B cell (primary cell): ENCODE measurements at regions not wholly inside any gene's neighbourhood (a gene's known extent, or its start where the extent isn't known, plus 50 kb on each side); places are given as distances from the start of the nearest gene placed in this dataset.
"Not testable (repeated sequence)": the region's sequence is repeated elsewhere in the genome, so short reads cannot be mapped to it uniquely, and the experiment has no call there.

Experiments used
- ATAC-seq: fragments of 200-7000 bp; cut with Tn5 transposase; one replicate; pipeline ENCODE4 v1.10.0; 2021; ENCODE audit warnings: low read depth, mild to moderate bottlenecking, moderate number of reproducible peaks, moderate library complexity
- CTCF ChIA-PET: fragments of 350-600 bp; sonication (Branson Sonifier 250); formaldehyde crosslinking; loops from one replicate; lab custom pipeline; 2021; ENCODE audit warnings: antibody characterized with exemption, inconsistent platforms; lab: Charles Lee
- POLR2A ChIA-PET: fragments of 350-600 bp; sonication (Branson Sonifier 250); formaldehyde crosslinking; loops from one replicate; lab custom pipeline; 2021; ENCODE audit warnings: antibody characterized with exemption; lab: Charles Lee
- DNase-seq: peaks from one replicate; pipeline ENCODE4 v3.0.0; 2013
- H2AFZ ChIP-seq: 2 replicates; pipeline ENCODE4 v1.6.1; 2012; ENCODE audit warnings: mild to moderate bottlenecking, low read depth, low read length; ENCODE audit not compliant: insufficient read depth, poor library complexity, severe bottlenecking
- H3K27ac ChIP-seq, 2 donors: 1 replicate in 1 of 2; 2 replicates in 1 of 2; pipeline ENCODE4 v1.5.1; 2012 to 2013; ENCODE audit warnings: low read length in 2 of 2, mild to moderate bottlenecking in 2 of 2, moderate library complexity in 1 of 2
- H3K27me3 ChIP-seq, 4 experiments: fragments of 200-600 bp in 1 of 4; sonication (generic) in 1 of 4; replicated peaks in 1 of 4; 1 replicate in 2 of 4; 2 replicates in 2 of 4; pipeline versions ENCODE4 v1.6.1 to v1.7.0; 2013 to 2016; ENCODE audit warnings: low read length in 3 of 4, mild to moderate bottlenecking in 2 of 4, mixed read lengths in 1 of 4, moderate library complexity in 1 of 4; ENCODE audit not compliant: insufficient read depth in 4 of 4, control insufficient read depth in 3 of 4; ENCODE audit errors: control extremely low read depth in 1 of 4
- H3K36me3 ChIP-seq, 2 experiments: replicated peaks in 1 of 2; 1 replicate in 1 of 2; 2 replicates in 1 of 2; pipeline versions ENCODE4 v1.6.1 to v1.7.1; 2013; ENCODE audit warnings: low read length in 1 of 2; ENCODE audit not compliant: insufficient read depth in 2 of 2, control insufficient read depth in 1 of 2; ENCODE audit errors: control extremely low read depth in 1 of 2, extremely low read depth in 1 of 2
- H3K4me1 ChIP-seq, 2 donors: fragments of 200-600 bp in 1 of 2; sonication (generic) in 1 of 2; 1 replicate in 1 of 2; 2 replicates in 1 of 2; pipeline versions ENCODE4 v1.5.1 to v1.6.1; 2013 to 2017; ENCODE audit warnings: low read length in 2 of 2; ENCODE audit not compliant: control insufficient read depth in 2 of 2, insufficient read depth in 2 of 2
- H3K4me2 ChIP-seq: replicated peaks from 2 replicates; pipeline ENCODE3; 2012; ENCODE audit warnings: mild to moderate bottlenecking, low read depth, low read length; ENCODE audit not compliant: poor library complexity, severe bottlenecking
- H3K4me3 ChIP-seq, 5 experiments: fragments of 200-600 bp in 1 of 5; sonication (generic) in 1 of 5; 1 replicate in 3 of 5; 2 replicates in 2 of 5; pipeline versions ENCODE4 v1.5.1 to v1.7.0; 2011 to 2016; ENCODE audit warnings: low read length in 4 of 5, mild to moderate bottlenecking in 4 of 5, low read depth in 2 of 5, control low read depth in 1 of 5, moderate library complexity in 1 of 5; ENCODE audit not compliant: insufficient read depth in 1 of 5; ENCODE audit errors: control extremely low read depth in 1 of 5, extremely low read depth in 1 of 5
- H3K79me2 ChIP-seq: fragments of 200-600 bp; sonication (generic); one replicate; pipeline ENCODE4 v1.6.0; 2016; ENCODE audit warnings: low read length; ENCODE audit not compliant: control insufficient read depth, insufficient read depth
- H3K9ac ChIP-seq: fragments of 200-600 bp; sonication (generic); 2 replicates; pipeline ENCODE4 v1.6.1; 2017; ENCODE audit warnings: mild to moderate bottlenecking, low read length, moderate library complexity
- H3K9me3 ChIP-seq, 3 donors: one replicate each; pipeline versions ENCODE4 v1.6.1 to v1.7.1; 2013; ENCODE audit warnings: low read length in 2 of 3; ENCODE audit not compliant: control insufficient read depth in 2 of 3, insufficient read depth in 1 of 3; ENCODE audit errors: control extremely low read depth in 1 of 3
- H4K20me1 ChIP-seq: 2 replicates; pipeline ENCODE4 v1.6.0; 2012; ENCODE audit warnings: mild to moderate bottlenecking, low read length; ENCODE audit not compliant: insufficient read depth, control insufficient read depth, poor library complexity, severe bottlenecking
- H3K27ac Mint-ChIP-seq: one replicate; pipeline ENCODE4 v1.8.0; 2021; ENCODE audit warnings: mixed read lengths
- H3K27me3 Mint-ChIP-seq: one replicate; pipeline ENCODE4 v1.8.0; 2021; ENCODE audit warnings: mixed read lengths
- H3K4me1 Mint-ChIP-seq: one replicate; pipeline ENCODE4 v1.8.0; 2021; ENCODE audit warnings: mixed read lengths
- H3K4me3 Mint-ChIP-seq: one replicate; pipeline ENCODE4 v1.8.0; 2021; ENCODE audit warnings: mixed read lengths
- H3K9me3 Mint-ChIP-seq: one replicate; pipeline ENCODE4 v1.8.0; 2022; ENCODE audit warnings: mixed read lengths; ENCODE audit not compliant: insufficient read depth
- EZH2 ChIP-seq: IDR thresholded peaks from 2 replicates; pipeline ENCODE4 v1.6.1; 2012; ENCODE audit warnings: borderline replicate concordance, low read depth, mild to moderate bottlenecking, moderate library complexity, low read length; ENCODE audit not compliant: insufficient read depth, poor library complexity, severe bottlenecking
- WGBS: methylation state at CpG from one replicate; pipeline ENCODE4 v1.1.5; 2013; ENCODE audit warnings: missing lambda C conversion rate; ENCODE audit not compliant: insufficient coverage; 5-methylcytosine and 5-hydroxymethylcytosine counted together
- intact Hi-C: fragments of 100-400 bp; cut with micrococcal nuclease; formaldehyde crosslinking; loops from one replicate; pipeline ENCODE4 v1.10.0; 2022
- TF ChIP-seq, protein P1 (sequence below): fragments of 200-600 bp; IDR thresholded peaks from one replicate; pipeline ENCODE4 v1.8.0; 2022; ENCODE audit warnings: antibody characterized with exemption, mild to moderate bottlenecking

GRCh38 chr2:210782222-210782621 is 225.8 kb downstream of the CPS1 start:
- Histone ChIP-seq H3K4me3 (no peak overlapping the region), H3K9ac (no peak overlapping the region), H3K36me3 (no peaks in the 10 kb centered on the region), H3K4me2 (no peak overlapping the region), H3K4me1 (no peaks in the 10 kb centered on the region), H3K79me2 (no peaks in the 10 kb centered on the region), H3K9me3 (no peaks in the 10 kb centered on the region), H4K20me1 (no peaks in the 10 kb centered on the region), H3K27ac (no peak overlapping the region), H3K27me3 (no peaks in the 10 kb centered on the region), H2AFZ (no peak overlapping the region)
- no peak for TF ChIP-seq EZH2
- TF ChIP-seq, protein P1, sequence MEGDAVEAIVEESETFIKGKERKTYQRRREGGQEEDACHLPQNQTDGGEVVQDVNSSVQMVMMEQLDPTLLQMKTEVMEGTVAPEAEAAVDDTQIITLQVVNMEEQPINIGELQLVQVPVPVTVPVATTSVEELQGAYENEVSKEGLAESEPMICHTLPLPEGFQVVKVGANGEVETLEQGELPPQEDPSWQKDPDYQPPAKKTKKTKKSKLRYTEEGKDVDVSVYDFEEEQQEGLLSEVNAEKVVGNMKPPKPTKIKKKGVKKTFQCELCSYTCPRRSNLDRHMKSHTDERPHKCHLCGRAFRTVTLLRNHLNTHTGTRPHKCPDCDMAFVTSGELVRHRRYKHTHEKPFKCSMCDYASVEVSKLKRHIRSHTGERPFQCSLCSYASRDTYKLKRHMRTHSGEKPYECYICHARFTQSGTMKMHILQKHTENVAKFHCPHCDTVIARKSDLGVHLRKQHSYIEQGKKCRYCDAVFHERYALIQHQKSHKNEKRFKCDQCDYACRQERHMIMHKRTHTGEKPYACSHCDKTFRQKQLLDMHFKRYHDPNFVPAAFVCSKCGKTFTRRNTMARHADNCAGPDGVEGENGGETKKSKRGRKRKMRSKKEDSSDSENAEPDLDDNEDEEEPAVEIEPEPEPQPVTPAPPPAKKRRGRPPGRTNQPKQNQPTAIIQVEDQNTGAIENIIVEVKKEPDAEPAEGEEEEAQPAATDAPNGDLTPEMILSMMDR: no peak
- H3K4me3 Mint-ChIP-seq: no peak overlapping the region
- H3K4me1 Mint-ChIP-seq: no peaks in the 10 kb centered on the region
- no peaks in the 10 kb centered on the region for H3K9me3 Mint-ChIP-seq
- POLR2A ChIA-PET: no interaction called here
- DNase-seq (no peak), ATAC-seq (no peak)
- H3K27me3 Mint-ChIP-seq: no peaks in the 10 kb centered on the region
- H3K27ac Mint-ChIP-seq: no peak overlapping the region
- CTCF ChIA-PET: no interaction called here
- intact Hi-C loops: no loop called here
- WGBS: 100% methylated on average over 1 of the region's 3 CpGs

GRCh38 chr2:210787831-210788230 is 231.4 kb downstream of the CPS1 start:
- H3K79me2 ChIP-seq, H3K27ac Mint-ChIP-seq, CTCF ChIA-PET, H3K27me3 ChIP-seq, H3K9ac ChIP-seq, H3K4me1 Mint-ChIP-seq, H3K9me3 ChIP-seq, H3K4me2 ChIP-seq, H3K4me3 Mint-ChIP-seq, intact Hi-C loops, ATAC-seq, H2AFZ ChIP-seq, H3K36me3 ChIP-seq, H3K4me1 ChIP-seq, H3K27ac ChIP-seq, POLR2A ChIA-PET, DNase-seq, H3K4me3 ChIP-seq, H3K9me3 Mint-ChIP-seq, H3K27me3 Mint-ChIP-seq, H4K20me1 ChIP-seq: not testable (repeated sequence)
- no CpG with 5 or more reads among the region's 4 CpGs for WGBS
